PC-9 (cell line): ENCODE measurements at regions not wholly inside any gene's neighbourhood (a gene's known extent, or its start where the extent isn't known, plus 50 kb on each side); places are given as distances from the start of the nearest gene placed in this dataset.
"Not testable (repeated sequence)": the region's sequence is repeated elsewhere in the genome, so short reads cannot be mapped to it uniquely, and the experiment has no call there.

ENCODE experiments used
- BruUV-seq: library from RNA; stranded (reverse); fragments of 400-500 nt; replicated peaks from 2 replicates; lab custom pipeline; 2021; lab: Mats Ljungman, UMichigan
- CTCF ChIA-PET: fragments of 300-600 bp; sonication (Branson Sonifier 250); formaldehyde crosslinking; loops from one replicate; lab custom pipeline; 2022; ENCODE audit warnings: antibody characterized with exemption; lab: Charles Lee
- POLR2A ChIA-PET: fragments of 300-600 bp; sonication (Branson Sonifier 250); formaldehyde crosslinking; loops from one replicate; lab custom pipeline; 2022; ENCODE audit warnings: antibody characterized with exemption; ENCODE audit not compliant: unreplicated experiment; lab: Charles Lee
- DNase-seq, 2 experiments: peaks; one replicate each; pipeline versions ENCODE4 v3.0.0 to v3.0.0-alpha.2; 2015 to 2022; ENCODE audit warnings: mixed read lengths in 1 of 2
- H2AFZ ChIP-seq: fragments of 200-600 bp; sonication (generic); 2 replicates; pipeline ENCODE4 v1.8.1; 2017; ENCODE audit warnings: antibody characterized with exemption
- H3F3A ChIP-seq: fragments of 200-600 bp; sonication (generic); 2 replicates; pipeline ENCODE4 v1.8.1; 2017; ENCODE audit warnings: antibody characterized with exemption, mild to moderate bottlenecking, low read depth; ENCODE audit not compliant: insufficient read depth
- H3K27ac ChIP-seq: fragments of 200-600 bp; sonication (generic); 2 replicates; pipeline ENCODE4 v1.6.1; 2016; ENCODE audit warnings: mixed run types
- H3K27me3 ChIP-seq: fragments of 200-600 bp; sonication (generic); 2 replicates; pipeline ENCODE4 v1.6.1; 2016; ENCODE audit warnings: low read depth, mixed run types; ENCODE audit not compliant: insufficient read depth
- H3K36me3 ChIP-seq: fragments of 200-600 bp; sonication (generic); 2 replicates; pipeline ENCODE4 v1.6.1; 2016; ENCODE audit warnings: low read depth, mixed run types
- H3K4me1 ChIP-seq: fragments of 200-600 bp; sonication (generic); replicated peaks from 2 replicates; pipeline ENCODE4 v1.6.1; 2016; ENCODE audit warnings: mixed run types; ENCODE audit not compliant: insufficient read depth
- H3K4me2 ChIP-seq: fragments of 200-600 bp; sonication (generic); 2 replicates; pipeline ENCODE4 v1.6.1; 2017; ENCODE audit warnings: mixed run types
- H3K4me3 ChIP-seq: fragments of 200-600 bp; sonication (generic); 2 replicates; pipeline ENCODE4 v1.6.1; 2016; ENCODE audit warnings: mixed run types
- H3K79me2 ChIP-seq: fragments of 200-600 bp; sonication (generic); 2 replicates; pipeline ENCODE4 v1.6.1; 2017; ENCODE audit warnings: low read depth, mixed run types
- H3K9me2 ChIP-seq: fragments of 200-600 bp; sonication (generic); 2 replicates; pipeline ENCODE4 v1.8.1; 2017; ENCODE audit warnings: mild to moderate bottlenecking; ENCODE audit not compliant: insufficient read depth
- H3K9me3 ChIP-seq: fragments of 200-600 bp; sonication (generic); 2 replicates; pipeline ENCODE4 v1.8.1; 2016; ENCODE audit warnings: low read depth; ENCODE audit not compliant: insufficient read depth
- H4K20me1 ChIP-seq: fragments of 200-600 bp; sonication (generic); 2 replicates; pipeline ENCODE4 v1.8.1; 2017; ENCODE audit not compliant: insufficient read depth
- EZH2 ChIP-seq: fragments of 200-600 bp; sonication (generic); IDR thresholded peaks from 2 replicates; pipeline ENCODE4 v1.8.0; 2017; ENCODE audit warnings: antibody characterized with exemption, low read depth
- intact Hi-C: fragments of 100-400 bp; cut with micrococcal nuclease; formaldehyde crosslinking; loops from one replicate; pipeline ENCODE4 v1.10.0; 2022; ENCODE audit not compliant: unreplicated experiment
- TF ChIP-seq, protein P1 (sequence below): fragments of 200-600 bp; sonication (generic); conservative IDR thresholded peaks from 2 replicates; pipeline ENCODE4 v1.6.1; 2017; ENCODE audit warnings: mixed run types, antibody characterized with exemption, mild to moderate bottlenecking, moderate library complexity

DNA sequence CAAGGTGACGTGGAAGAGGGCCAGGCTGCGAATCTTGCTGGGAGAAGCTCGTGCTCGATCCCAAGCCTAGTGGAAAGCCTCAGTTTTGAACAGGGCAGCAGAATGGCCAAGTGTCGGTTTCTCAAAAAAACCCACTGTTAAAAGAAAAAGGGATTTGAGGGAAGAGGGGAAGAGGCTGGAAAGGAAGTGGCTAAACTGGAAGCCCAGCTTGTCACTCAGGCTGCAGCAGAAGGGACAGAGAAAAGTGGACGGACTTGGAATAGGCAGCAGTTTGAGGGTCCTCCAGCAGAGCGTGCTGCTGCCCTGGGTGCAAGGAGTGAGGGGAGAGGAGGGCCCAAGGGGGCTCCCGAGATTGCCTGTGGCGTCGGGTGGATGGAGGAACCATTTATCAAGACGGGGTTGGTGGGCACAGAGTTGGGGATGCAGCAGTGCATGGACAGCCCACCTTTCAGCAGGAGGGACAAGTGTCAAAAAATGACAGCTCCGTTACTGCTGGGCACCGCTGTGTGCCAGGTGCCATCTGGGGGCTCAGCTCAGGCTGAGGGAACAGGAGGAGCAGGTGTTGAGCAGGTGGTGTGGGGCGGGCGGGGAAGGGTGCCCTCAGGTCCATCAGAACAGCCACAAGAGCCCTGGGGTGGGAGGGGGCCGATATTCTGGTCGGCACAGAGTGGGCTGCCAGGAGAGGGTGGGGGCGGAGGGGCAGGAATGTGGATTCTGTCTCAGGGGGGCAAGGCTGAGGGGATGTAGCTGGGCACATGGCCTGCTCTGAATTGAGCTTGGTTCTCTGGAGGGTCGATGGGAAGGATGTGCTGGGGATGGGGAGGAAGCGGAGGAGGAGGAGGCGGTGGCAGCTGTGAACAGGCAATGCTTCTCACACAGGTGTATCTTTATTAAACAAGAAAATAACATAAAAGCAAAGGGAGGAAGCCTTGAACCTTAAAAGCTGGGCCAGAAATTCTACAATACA lies 73.1 kb upstream of the METTL9 start:
- H3K27ac ChIP-seq, H2AFZ ChIP-seq, CTCF ChIA-PET, H3K36me3 ChIP-seq, H3K4me2 ChIP-seq, intact Hi-C loops, H4K20me1 ChIP-seq, H3K4me3 ChIP-seq, H3K27me3 ChIP-seq, H3K9me3 ChIP-seq, POLR2A ChIA-PET, H3K9me2 ChIP-seq, H3K79me2 ChIP-seq, BruUV-seq: not testable (repeated sequence)
- DNase-seq = peak in 1 of 2 experiments; percentile 21
- peaks cover 19% of the 10 kb centered on the region for H3K4me1 ChIP-seq
- peaks cover 24% of the 10 kb centered on the region for H3F3A ChIP-seq

DNA sequence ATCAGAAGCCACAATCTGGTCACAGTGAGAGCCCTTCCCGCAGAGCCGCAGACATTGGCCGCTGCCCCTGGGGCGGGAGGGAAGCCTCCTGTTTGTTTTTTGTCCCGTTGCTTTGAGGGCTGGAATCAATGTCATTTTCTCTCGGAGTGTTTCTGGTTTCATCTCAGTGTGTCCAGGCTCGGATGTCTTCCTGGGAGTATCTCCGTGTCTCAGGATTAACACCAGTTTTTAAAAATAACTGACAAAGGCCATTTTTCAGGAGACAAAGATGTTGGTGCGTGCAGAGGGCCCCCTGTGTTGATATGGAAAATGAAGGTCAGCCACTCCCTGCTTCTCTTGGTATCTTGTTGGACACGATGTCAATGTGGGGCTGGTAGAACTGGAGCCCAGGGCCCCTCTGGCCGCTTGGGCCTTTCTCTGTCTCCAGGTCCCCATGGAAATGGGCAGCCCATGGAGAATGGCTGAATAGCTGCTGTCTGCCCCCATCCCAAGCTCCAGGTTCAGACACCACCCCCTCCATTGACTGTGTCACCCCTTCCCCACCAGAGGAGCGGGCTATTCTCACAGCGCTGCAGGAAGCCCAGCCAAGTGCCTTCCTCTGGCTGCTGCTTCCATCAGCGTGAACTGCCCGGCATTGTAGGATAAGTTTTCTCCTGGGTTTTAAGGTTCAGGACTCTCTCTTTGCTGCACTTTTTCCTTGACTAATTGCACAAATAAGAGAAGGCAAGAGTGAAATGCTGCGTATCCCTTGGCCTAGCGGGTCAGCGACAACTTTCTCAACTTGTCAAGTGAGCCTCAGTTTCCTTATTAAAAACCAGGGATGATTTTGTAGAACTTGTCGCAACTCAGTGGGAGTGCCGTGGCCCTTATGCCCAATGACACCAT lies 72.2 kb upstream of the METTL9 start:
- Histone ChIP-seq H3F3A (peaks cover 17% of the 10 kb centered on the region), H3K36me3 (no peaks in the 10 kb centered on the region), H4K20me1 (no peaks in the 10 kb centered on the region), H3K27me3 (no peaks in the 10 kb centered on the region), H3K4me3 (no peak overlapping the region), H3K27ac (no peak overlapping the region), H3K9me2 (no peaks in the 10 kb centered on the region), H3K4me2 (no peak overlapping the region), H3K4me1 (peaks cover 12% of the 10 kb centered on the region; the same call in 1 of the 2 replicates), H2AFZ (no peak overlapping the region), H3K79me2 (no peaks in the 10 kb centered on the region), H3K9me3 (no peaks in the 10 kb centered on the region)
- intact Hi-C loops = no loop called here
- ChIA-PET POLR2A (no interaction called here), CTCF (no interaction called here)
- DNase-seq = no peak
- no TSS peak for BruUV-seq
- TF ChIP-seq EZH2 = no peak
- TF ChIP-seq, protein P1, sequence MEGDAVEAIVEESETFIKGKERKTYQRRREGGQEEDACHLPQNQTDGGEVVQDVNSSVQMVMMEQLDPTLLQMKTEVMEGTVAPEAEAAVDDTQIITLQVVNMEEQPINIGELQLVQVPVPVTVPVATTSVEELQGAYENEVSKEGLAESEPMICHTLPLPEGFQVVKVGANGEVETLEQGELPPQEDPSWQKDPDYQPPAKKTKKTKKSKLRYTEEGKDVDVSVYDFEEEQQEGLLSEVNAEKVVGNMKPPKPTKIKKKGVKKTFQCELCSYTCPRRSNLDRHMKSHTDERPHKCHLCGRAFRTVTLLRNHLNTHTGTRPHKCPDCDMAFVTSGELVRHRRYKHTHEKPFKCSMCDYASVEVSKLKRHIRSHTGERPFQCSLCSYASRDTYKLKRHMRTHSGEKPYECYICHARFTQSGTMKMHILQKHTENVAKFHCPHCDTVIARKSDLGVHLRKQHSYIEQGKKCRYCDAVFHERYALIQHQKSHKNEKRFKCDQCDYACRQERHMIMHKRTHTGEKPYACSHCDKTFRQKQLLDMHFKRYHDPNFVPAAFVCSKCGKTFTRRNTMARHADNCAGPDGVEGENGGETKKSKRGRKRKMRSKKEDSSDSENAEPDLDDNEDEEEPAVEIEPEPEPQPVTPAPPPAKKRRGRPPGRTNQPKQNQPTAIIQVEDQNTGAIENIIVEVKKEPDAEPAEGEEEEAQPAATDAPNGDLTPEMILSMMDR = no peak

DNA sequence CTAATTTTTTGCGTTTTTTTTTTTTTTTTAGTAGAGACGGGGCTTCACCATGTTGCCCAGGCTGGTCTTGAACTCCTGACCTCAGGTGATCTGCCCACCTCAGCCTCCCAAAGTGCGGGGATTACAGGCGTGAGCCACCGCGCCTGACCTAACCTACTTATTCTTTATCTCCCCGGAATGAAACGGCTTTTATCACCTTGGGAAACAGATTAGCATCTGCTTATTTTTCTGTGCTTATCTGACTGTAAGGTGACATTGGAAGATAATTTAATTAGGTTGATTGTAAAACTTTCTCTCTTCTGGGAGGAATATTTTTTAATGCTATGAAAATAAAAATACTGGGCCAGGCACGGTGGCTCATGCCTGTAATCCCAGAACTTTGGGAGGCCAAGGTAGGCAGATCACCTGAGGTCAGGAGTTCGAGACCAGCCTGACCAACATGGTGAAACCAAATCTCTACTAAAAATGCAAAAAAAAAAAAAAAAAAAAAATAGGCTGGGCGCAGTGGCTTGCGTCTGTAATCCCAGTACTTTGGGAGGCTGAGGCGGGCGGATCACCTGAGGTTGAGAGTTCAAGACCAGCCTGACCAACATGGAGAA lies 70.2 kb upstream of the METTL9 start:
- POLR2A ChIA-PET, intact Hi-C loops, DNase-seq, H4K20me1 ChIP-seq, BruUV-seq, H3K4me3 ChIP-seq, H3K79me2 ChIP-seq, H3K9me2 ChIP-seq, H3K9me3 ChIP-seq, CTCF ChIA-PET, H3K27ac ChIP-seq, H2AFZ ChIP-seq, H3K4me2 ChIP-seq, H3K36me3 ChIP-seq, H3K27me3 ChIP-seq: not testable (repeated sequence)
- H3F3A ChIP-seq = peaks cover 13% of the 10 kb centered on the region
- H3K4me1 ChIP-seq = peaks cover 12% of the 10 kb centered on the region; the same call in 1 of the 2 replicates

DNA sequence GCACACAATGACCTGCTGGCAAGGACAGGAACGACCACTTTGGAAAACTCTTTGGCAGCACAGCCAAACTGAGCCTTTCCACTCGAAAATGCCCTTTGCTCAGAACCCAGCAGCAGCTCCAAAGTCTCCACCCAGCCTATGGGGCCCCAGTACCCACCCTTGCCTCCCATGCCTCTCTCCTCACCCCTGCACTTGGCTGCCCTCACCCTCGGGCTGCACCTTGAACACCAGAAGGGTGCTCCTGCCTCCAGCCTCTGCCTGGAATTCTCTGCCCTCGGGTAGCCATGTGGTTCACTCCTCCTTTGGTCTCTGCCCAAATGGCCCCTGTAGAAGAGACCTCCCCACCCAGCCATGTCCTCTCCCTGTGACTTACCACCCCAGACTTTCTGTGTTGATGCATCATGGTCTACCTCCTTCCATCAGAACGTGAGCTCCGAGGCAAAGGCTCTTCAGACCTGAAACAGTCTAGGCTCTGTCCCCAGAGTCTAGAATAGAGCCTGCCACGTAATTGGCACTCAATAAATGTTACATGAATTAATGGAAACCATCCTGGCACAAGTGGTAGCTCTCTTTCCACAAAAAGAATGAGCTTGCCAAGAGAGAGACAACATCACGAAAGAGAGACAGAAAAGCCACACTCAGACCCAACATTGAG lies 68.5 kb upstream of the METTL9 start:
- POLR2A ChIA-PET, H3F3A ChIP-seq, H3K4me2 ChIP-seq, H3K79me2 ChIP-seq, H3K27me3 ChIP-seq, H3K9me2 ChIP-seq, H3K27ac ChIP-seq, H3K36me3 ChIP-seq, H2AFZ ChIP-seq, H4K20me1 ChIP-seq, H3K4me1 ChIP-seq, BruUV-seq, H3K9me3 ChIP-seq, H3K4me3 ChIP-seq, CTCF ChIA-PET, intact Hi-C loops: not testable (repeated sequence)
- peak in 1 of 2 experiments; percentile 16 for DNase-seq

DNA sequence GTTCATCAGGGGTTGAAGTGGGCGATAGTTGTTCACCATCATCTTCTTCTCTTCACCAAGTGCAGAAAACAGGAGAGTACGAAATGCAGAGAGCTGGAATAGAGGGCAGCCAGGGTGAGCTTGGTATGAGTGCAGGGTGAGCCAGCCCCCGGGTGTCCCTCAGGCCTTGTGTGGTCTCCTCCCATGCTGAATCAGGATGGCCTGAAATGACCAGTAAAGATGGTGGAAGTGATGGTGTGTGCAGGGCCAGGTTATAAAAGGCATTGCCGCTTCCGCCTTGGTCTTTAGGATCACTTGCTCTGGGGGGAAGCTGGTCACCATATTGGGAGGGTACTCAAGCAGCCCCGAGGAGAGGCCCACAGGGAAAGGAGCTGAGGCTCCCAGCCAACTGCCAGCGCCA lies 66.4 kb upstream of the METTL9 start:
- H3K4me1 ChIP-seq, POLR2A ChIA-PET, H3K4me2 ChIP-seq, H3K27ac ChIP-seq, H3K9me2 ChIP-seq, H2AFZ ChIP-seq, CTCF ChIA-PET, H3K79me2 ChIP-seq, H3F3A ChIP-seq, H3K27me3 ChIP-seq, BruUV-seq, H4K20me1 ChIP-seq, H3K9me3 ChIP-seq, H3K36me3 ChIP-seq, H3K4me3 ChIP-seq, intact Hi-C loops: not testable (repeated sequence)
- peak in 1 of 2 experiments; percentile 12 for DNase-seq

DNA sequence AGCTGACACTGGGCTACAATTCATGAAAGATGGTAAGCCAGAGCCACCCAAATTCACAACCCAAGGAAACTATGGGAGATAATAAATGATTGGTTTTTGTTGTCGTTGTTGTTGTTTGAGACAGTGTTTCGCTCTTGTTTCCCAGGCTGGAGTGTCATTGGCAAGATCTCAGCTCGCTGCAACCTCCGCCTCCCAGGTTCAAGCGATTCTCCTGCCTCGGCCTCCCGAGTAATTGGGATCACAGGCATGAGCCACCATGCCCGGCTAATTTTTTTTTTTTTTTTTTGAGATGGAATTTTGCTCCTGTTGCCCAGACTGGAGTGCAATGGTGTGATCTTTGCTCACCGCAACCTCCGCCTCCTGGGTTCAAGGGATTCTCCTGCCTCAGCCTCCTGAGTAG lies 65.9 kb upstream of the METTL9 start:
- H3K27ac ChIP-seq, DNase-seq, H3K9me2 ChIP-seq, H2AFZ ChIP-seq, CTCF ChIA-PET, H3K36me3 ChIP-seq, intact Hi-C loops, H3K4me1 ChIP-seq, H3F3A ChIP-seq, H3K4me2 ChIP-seq, H3K9me3 ChIP-seq, H3K4me3 ChIP-seq, H3K27me3 ChIP-seq, H3K79me2 ChIP-seq, H4K20me1 ChIP-seq, BruUV-seq, POLR2A ChIA-PET: not testable (repeated sequence)
